ENCODE measurements at regions not wholly inside any gene's neighbourhood (a gene's known extent, or its start where the extent isn't known, plus 50 kb on each side); places are given as distances from the start of the nearest gene placed in this dataset.

GRCh38 chr2:12363138-12363537 is 353.6 kb upstream of the TRIB2 start:
- H3K36me3 Mint-ChIP-seq (ENCODE audit: low read depth), result no peaks in the 10 kb centered on the region
- DNase-seq, result no peak
- no peaks in the 10 kb centered on the region for H3K4me1 Mint-ChIP-seq (ENCODE audit: low read depth)
- no peak for TF ChIP-seq CTCF (IDR thresholded peaks at IDR 0.05)
- H3K9me3 Mint-ChIP-seq, result peaks cover 4% of the 10 kb centered on the region; the same call in 1 of the 2 replicates
- H3K27me3 Mint-ChIP-seq (ENCODE audit: insufficient read depth), result no peaks in the 10 kb centered on the region
- H3K27ac Mint-ChIP-seq, result no peak overlapping the region
- H3K4me3 Mint-ChIP-seq, result no peak overlapping the region

- H3K27ac Mint-ChIP-seq, result no peak overlapping the region
- H3K4me3 Mint-ChIP-seq, result no peak overlapping the region
- TF ChIP-seq CTCF (IDR thresholded peaks at IDR 0.05), result no peak
- H3K27me3 Mint-ChIP-seq (ENCODE audit: insufficient read depth), result peaks cover 2% of the 10 kb centered on the region; the same call in 1 of the 2 replicates
- no peaks in the 10 kb centered on the region for H3K4me1 Mint-ChIP-seq (ENCODE audit: low read depth)
- H3K36me3 Mint-ChIP-seq (ENCODE audit: low read depth), result no peaks in the 10 kb centered on the region
- no peak for DNase-seq
- peaks cover 4% of the 10 kb centered on the region; the same call in 1 of the 2 replicates for H3K9me3 Mint-ChIP-seq
These were observed 353.2 kb upstream of the TRIB2 start for GRCh38 chr2:12363569-12363968.

GRCh38 chr2:12369566-12369965 is 347.2 kb upstream of the TRIB2 start:
- TF ChIP-seq CTCF (IDR thresholded peaks at IDR 0.05), result no peak
- Mint-ChIP-seq H3K4me1 (ENCODE audit: low read depth) (no peaks in the 10 kb centered on the region), H3K36me3 (ENCODE audit: low read depth) (no peaks in the 10 kb centered on the region), H3K9me3 (peaks cover 4% of the 10 kb centered on the region; the same call in 1 of the 2 replicates), H3K27me3 (ENCODE audit: insufficient read depth) (peaks cover 6% of the 10 kb centered on the region; the same call in 1 of the 2 replicates), H3K27ac (no peak overlapping the region), H3K4me3 (no peak overlapping the region)
- no peak for DNase-seq

GRCh38 chr2:12376025-12376424 is 340.7 kb upstream of the TRIB2 start:
- no peaks in the 10 kb centered on the region for H3K27me3 Mint-ChIP-seq (ENCODE audit: insufficient read depth)
- H3K4me3 Mint-ChIP-seq, result peak overlapping the region; percentile 2; the same call in 1 of the 2 replicates

GRCh38 chr2:12379143-12379542 is 337.6 kb upstream of the TRIB2 start:
- 0 out of 2 replicates have a peak, but pooled peaks cover 6% of the 10 kb centered on the region for H3K4me1 Mint-ChIP-seq (ENCODE audit: low read depth)

More at GRCh38 chr2:12376025-12376424, 340.7 kb upstream of the TRIB2 start:
- Mint-ChIP-seq H3K27ac (no peak overlapping the region), H3K36me3 (ENCODE audit: low read depth) (no peaks in the 10 kb centered on the region), H3K9me3 (no peaks in the 10 kb centered on the region), H3K4me1 (ENCODE audit: low read depth) (0 out of 2 replicates have a peak, but pooled peaks cover 6% of the 10 kb centered on the region)
- TF ChIP-seq CTCF (IDR thresholded peaks at IDR 0.05), result no peak
- DNase-seq, result no peak

More at GRCh38 chr2:12379143-12379542, 337.6 kb upstream of the TRIB2 start:
- Mint-ChIP-seq H3K4me3 (no peak overlapping the region), H3K27me3 (ENCODE audit: insufficient read depth) (no peaks in the 10 kb centered on the region; the same call in 1 of the 2 replicates), H3K27ac (no peak overlapping the region), H3K36me3 (ENCODE audit: low read depth) (no peaks in the 10 kb centered on the region), H3K9me3 (no peaks in the 10 kb centered on the region)
- DNase-seq, result no peak
- no peak for TF ChIP-seq CTCF (IDR thresholded peaks at IDR 0.05)

Measured in HFFc6 (cell line).